GM10266 (cell line): ENCODE measurements at regions not wholly inside any gene's neighbourhood (a gene's known extent, or its start where the extent isn't known, plus 50 kb on each side); places are given as distances from the start of the nearest gene placed in this dataset.

Experiments used
- DNase-seq: peaks from one replicate; pipeline ENCODE4 v3.0.0; 2012; ENCODE audit errors: extremely low spot score
- CTCF ChIP-seq: IDR thresholded peaks from 2 replicates; pipeline ENCODE4 v1.5.1; 2012; ENCODE audit warnings: mild to moderate bottlenecking, low read depth; ENCODE audit not compliant: control insufficient read depth, insufficient read depth; ENCODE audit errors: missing control alignments

GRCh38 chr14:53473480-53473879 lies 320.4 kb upstream of the DDHD1 start:
- TF ChIP-seq CTCF = no peak
- no peak for DNase-seq

- no peak for TF ChIP-seq CTCF
Measured at GRCh38 chr14:53472306-53472705, 319.2 kb upstream of the DDHD1 start.

GRCh38 chr14:53470351-53471043 lies 317.4 kb upstream of the DDHD1 start:
- DNase-seq = no peak
- no peak for TF ChIP-seq CTCF

More at GRCh38 chr14:53472306-53472705, 319.2 kb upstream of the DDHD1 start:
- no peak for DNase-seq

GRCh38 chr14:53468876-53469275 lies 315.8 kb upstream of the DDHD1 start:
- no peak for DNase-seq
- no peak for TF ChIP-seq CTCF

- no peak for DNase-seq
- no peak for TF ChIP-seq CTCF
Measured at GRCh38 chr14:53464376-53464775, 311.3 kb upstream of the DDHD1 start.

GRCh38 chr14:53462931-53463778 lies 310.0 kb upstream of the DDHD1 start:
- no peak for DNase-seq
- TF ChIP-seq CTCF = no peak

- no peak for DNase-seq
Measured at GRCh38 chr14:53461858-53462257, 308.7 kb upstream of the DDHD1 start.

More at GRCh38 chr14:53461858-53462257, 308.7 kb upstream of the DDHD1 start:
- TF ChIP-seq CTCF = no peak
